Lower leg skin (tissue), 4 donors: ENCODE measurements at regions not wholly inside any gene's neighbourhood (a gene's known extent, or its start where the extent isn't known, plus 50 kb on each side); places are given as distances from the start of the nearest gene placed in this dataset.
A peak's percentile ranks its signal among the peaks of the same experiment; 100 is the strongest.

Source experiments
- DNase-seq, 2 donors: peaks; one replicate each; pipeline ENCODE4 v3.0.0-alpha.2; 2019; ENCODE audit warnings: low spot score in 2 of 2
- H3K4me3 ChIP-seq: fragments of 200-600 bp; sonication (generic); 2 replicates; pipeline ENCODE4 v1.5.1; 2017; ENCODE audit warnings: mild to moderate bottlenecking, low read depth; ENCODE audit not compliant: poor library complexity, severe bottlenecking
- POLR2A ChIP-seq, 2 donors: fragments of 450-650 bp; IDR thresholded peaks; one replicate each; pipeline ENCODE4 v1.6.1; 2016 to 2017; ENCODE audit warnings: antibody characterized with exemption in 2 of 2, mild to moderate bottlenecking in 1 of 2, moderate library complexity in 1 of 2
- WGBS, 2 donors: methylation state at CpG; one replicate each; pipeline ENCODE4 v1.1.5; 2018; 5-methylcytosine and 5-hydroxymethylcytosine counted together
- intact Hi-C: fragments of 100-400 bp; cut with DNase I; formaldehyde crosslinking; loops from one replicate; pipeline ENCODE4 v1.15.0; 2023; ENCODE audit warnings: low total_unique reads
- TF ChIP-seq, protein P1 (sequence below), 3 donors: fragments of 450-650 bp; IDR thresholded peaks; one replicate each; pipeline ENCODE4 v1.5.1; 2016; ENCODE audit warnings: antibody characterized with exemption in 3 of 3, mild to moderate bottlenecking in 3 of 3, moderate library complexity in 2 of 3

DNA sequence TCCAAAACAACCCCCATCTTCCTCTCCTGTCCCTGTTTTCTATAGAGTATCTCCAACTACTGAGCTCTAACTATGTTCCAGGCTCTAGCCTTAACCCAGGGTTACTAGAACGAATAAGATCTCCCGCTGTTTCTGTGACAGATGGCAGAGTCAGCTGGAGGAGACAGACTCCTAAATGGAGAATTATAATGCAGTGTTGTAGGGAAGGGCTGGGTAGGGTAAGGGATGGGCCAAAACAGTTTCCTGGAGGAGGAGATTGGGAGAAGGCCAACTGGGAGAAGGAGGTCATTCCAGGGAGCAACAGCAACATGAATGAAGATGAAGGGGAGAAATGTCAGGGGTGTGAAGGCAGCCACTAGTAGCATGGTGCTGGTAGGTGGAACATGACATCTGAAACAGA lies 73.4 kb upstream of the ANO4 start:
- 77 to 85% methylated on average over 2 of the region's 2 CpGs for WGBS, 2 donors
- intact Hi-C loops: loop anchor here (10.0 kb wide), 1 partner anchor 486 kb away; no protein-coding TSS in a partner anchor
- H3K4me3 ChIP-seq: no peak overlapping the region
- TF ChIP-seq POLR2A (IDR thresholded peaks at IDR 0.05): no peak
- no peak for DNase-seq

- WGBS, 2 donors: 36 to 43% methylated on average over 3 of the region's 3 CpGs
- H3K4me3 ChIP-seq: no peak overlapping the region
- no peak for DNase-seq
- intact Hi-C loops: loop anchor here (10.0 kb wide), 1 partner anchor 489 kb away; no protein-coding TSS in a partner anchor
- TF ChIP-seq POLR2A (IDR thresholded peaks at IDR 0.05): no peak
- TF ChIP-seq, protein P1, sequence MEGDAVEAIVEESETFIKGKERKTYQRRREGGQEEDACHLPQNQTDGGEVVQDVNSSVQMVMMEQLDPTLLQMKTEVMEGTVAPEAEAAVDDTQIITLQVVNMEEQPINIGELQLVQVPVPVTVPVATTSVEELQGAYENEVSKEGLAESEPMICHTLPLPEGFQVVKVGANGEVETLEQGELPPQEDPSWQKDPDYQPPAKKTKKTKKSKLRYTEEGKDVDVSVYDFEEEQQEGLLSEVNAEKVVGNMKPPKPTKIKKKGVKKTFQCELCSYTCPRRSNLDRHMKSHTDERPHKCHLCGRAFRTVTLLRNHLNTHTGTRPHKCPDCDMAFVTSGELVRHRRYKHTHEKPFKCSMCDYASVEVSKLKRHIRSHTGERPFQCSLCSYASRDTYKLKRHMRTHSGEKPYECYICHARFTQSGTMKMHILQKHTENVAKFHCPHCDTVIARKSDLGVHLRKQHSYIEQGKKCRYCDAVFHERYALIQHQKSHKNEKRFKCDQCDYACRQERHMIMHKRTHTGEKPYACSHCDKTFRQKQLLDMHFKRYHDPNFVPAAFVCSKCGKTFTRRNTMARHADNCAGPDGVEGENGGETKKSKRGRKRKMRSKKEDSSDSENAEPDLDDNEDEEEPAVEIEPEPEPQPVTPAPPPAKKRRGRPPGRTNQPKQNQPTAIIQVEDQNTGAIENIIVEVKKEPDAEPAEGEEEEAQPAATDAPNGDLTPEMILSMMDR (IDR thresholded peaks at IDR 0.05): no peak
These were observed 70.5 kb upstream of the ANO4 start for GRCh38 chr12:100724071-100724470.

GRCh38 chr12:100733817-100734593 lies 60.6 kb upstream of the ANO4 start:
- DNase-seq: no peak
- TF ChIP-seq, protein P1 (IDR thresholded peaks at IDR 0.05): no peak
- TF ChIP-seq POLR2A (IDR thresholded peaks at IDR 0.05): no peak
- H3K4me3 ChIP-seq: no peak overlapping the region
- intact Hi-C loops: no loop called here
- 46 to 50% methylated on average over 5 of the region's 5 CpGs for WGBS, 2 donors

GRCh38 chr12:100737168-100737567 lies 57.4 kb upstream of the ANO4 start:
- H3K4me3 ChIP-seq: no peak overlapping the region
- no peak for TF ChIP-seq POLR2A (IDR thresholded peaks at IDR 0.05)
- TF ChIP-seq, protein P1 (IDR thresholded peaks at IDR 0.05): no peak
- peak in 1 of 2 donors; percentile 57 for DNase-seq
- intact Hi-C loops: no loop called here
- 78 to 80% methylated on average over 2 of the region's 2 CpGs for WGBS, 2 donors

- DNase-seq: no peak
- H3K4me3 ChIP-seq: no peak overlapping the region
- no peak for TF ChIP-seq POLR2A (IDR thresholded peaks at IDR 0.05)
- TF ChIP-seq, protein P1 (IDR thresholded peaks at IDR 0.05): no peak
- WGBS, 2 donors: 53 to 60% methylated on average over 2 of the region's 2 CpGs
- intact Hi-C loops: no loop called here
These were observed 56.5 kb upstream of the ANO4 start for GRCh38 chr12:100738086-100738485.

DNA sequence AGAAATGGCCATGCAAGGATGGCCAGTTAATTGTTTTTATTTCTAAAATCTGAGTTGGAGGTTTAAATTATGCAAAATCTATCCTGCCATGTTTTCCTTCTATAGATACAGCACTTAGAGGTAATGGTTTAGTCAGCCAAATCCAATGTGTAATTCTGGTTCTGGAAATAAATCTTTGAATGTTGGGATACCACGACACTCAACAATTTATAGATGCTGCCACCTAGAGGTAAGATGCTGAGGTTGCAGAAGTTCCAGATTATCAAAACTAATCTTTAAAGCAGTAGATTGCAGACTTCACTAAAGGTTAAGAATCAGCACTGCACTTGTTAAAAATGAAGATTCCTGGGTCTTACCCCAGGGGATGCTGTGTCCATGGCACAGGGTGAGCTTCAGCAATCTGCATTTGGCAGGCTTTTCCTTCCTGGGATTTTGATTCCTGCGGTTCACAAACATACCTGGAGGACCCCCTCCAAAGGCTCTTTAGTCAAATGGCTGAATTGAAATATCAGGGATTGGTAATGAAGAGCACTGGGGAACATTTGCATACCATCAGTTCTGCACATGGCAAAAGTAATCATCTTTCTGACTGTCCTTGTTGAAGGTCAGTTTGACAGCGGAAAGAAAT lies 53.4 kb upstream of the ANO4 start:
- no peak overlapping the region for H3K4me3 ChIP-seq
- intact Hi-C loops: no loop called here
- peak in 1 of 2 donors; percentile 36 for DNase-seq
- no peak for TF ChIP-seq POLR2A (IDR thresholded peaks at IDR 0.05)
- TF ChIP-seq, protein P1 (IDR thresholded peaks at IDR 0.05): no peak
- WGBS, 2 donors: 53 to 56% methylated on average over 3 of the region's 3 CpGs
